GM19452 (cell line): ENCODE measurements at regions not wholly inside any gene's neighbourhood (a gene's known extent, or its start where the extent isn't known, plus 50 kb on each side); places are given as distances from the start of the nearest gene placed in this dataset.
A peak's percentile ranks its signal among the peaks of the same experiment; 100 is the strongest.

Source experiments
- ATAC-seq: cut with Tn5 transposase; IDR thresholded peaks from one replicate; pipeline ENCODE4 v1.9.1; 2021; ENCODE audit not compliant: unreplicated experiment

DNA sequence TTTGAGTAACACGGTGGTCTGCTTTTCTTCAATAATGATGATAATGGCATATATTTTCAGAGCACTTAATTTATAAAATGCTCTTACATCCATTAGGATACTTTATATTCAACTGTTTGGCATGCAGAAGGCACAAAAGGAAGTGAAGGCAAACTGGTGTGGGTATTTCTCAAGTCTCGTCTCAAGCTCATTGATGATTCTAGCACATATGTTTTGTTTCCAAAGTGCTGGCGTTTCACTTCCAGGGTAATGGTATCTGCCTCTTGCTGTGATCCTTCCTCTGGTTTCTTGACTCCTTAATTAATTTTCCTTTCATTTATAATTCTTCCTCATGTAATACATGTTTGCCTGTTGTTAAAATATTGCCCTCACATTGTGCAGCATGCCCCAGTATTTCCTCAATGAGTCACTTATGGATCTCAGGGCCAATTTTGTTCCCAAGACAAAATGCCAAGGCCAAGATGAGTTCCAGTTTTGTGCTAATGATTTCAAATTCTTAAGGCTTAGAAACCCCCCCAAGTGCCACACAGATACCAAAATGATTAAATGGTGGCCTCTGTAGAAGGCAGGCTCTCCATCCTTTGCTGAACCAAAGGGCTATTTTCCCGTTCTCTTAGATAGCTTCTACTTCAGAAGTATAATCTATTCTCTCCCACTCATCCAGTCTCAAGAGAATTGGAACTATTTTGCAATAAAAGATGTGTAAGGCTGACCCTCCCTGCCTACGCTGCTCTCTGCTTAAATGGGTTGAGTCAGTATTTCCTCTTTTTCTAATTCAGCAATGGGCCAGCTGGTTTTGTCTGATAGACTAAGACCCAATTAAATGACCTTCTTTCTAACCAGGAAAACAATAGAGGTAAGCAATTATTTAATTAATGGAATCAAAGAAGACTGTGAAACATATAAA lies 171.2 kb downstream of the ZNF365 start:
- ATAC-seq, result no peak

DNA sequence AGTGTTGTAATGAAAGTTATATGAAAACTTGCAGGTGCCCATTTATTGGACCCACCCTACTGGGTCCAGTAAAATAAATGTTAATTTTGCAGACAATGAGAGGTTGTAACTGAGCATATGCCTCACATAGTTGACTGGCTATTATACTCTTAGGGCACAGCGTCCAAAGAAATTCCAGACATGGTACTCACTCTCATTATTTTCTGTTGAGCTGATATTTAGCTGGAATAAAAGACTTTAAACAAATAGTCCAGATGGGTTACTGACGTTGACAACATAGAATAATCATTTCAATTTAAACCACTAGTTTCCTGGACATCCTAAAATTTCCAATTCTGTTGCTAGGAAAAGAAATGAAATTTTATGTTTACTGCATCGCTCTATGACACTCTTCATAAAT lies 174.5 kb downstream of the ZNF365 start:
- ATAC-seq, result no peak

DNA sequence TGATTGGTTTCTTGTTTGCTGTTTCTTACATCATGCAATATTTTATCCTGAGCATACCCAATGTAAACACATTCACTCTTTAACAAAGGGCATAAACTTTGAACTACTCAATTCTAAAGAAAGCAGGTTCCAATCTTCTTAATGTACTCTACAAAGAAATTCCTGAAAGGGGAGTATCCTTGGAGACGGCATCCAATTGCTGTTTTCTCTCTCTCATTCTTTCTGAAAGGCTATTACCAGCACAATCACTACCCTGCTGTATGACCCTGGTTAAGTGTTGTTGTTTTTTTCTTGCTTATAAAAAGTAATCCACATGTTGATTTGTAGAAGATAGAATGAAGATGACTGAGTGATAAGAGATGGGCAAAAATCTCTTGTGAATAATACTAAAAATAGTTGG lies 176.0 kb downstream of the ZNF365 start:
- no peak for ATAC-seq

DNA sequence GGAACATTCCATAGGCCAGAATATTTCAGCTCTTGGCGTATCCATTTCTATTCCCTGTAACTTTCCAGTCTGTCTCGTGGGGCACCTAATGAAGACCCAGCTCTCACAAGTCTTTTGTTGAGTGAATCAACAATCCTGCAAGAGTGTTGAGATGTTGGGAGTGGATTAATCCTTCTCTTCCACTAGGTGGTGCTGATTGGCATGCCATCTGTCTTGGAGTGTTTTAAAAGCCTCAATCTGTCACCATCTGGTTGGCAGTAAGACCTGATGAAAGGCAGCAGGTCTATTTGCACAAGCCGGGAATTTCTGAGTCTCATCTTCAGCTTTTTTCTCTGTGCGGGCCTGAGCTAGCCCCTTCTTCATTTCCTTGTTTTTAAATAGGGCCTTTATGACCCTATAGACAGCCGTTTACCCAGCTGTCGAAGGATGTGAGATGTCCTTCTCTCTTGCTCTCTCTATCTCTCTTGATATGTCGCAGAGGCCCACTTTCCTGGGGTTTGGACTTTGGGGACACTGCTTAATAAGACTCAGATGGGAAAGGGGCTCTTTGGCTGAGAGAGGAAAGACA lies 180.5 kb downstream of the ZNF365 start:
- ATAC-seq, result peak; percentile 69

DNA sequence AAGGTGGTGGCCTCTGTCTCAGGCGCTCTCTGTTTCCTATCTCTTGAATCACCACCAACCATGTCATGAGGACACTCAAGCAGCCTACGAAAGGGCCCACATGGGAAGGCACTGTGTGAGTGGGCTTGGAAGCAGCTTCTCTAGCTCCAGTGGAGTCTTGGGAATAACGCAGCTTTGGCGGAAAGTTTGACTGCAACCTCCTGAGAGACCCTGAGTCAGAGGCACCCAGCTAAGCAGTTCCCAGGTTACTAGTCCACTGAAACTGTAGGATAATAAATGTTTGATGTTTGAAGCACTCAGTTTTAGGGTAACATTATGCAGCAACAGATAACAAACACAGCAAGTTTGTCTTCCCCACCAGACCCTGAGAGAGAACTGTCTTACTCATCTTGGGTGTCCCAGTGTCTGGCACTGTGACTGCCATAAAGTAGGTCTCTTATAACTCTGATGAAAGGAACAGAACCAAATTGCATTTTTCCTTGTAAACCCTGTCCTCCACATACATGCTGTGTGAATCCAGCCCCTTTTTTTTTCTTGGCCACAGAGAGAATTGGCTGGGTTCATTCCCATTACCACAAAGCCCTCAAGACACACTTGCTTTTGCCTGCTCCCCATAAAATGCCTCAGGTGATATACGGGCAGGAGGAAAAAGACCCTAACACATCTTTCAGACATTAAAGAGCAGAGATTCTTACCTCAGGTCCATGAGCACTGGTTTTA lies 185.5 kb downstream of the ZNF365 start:
- no peak for ATAC-seq

DNA sequence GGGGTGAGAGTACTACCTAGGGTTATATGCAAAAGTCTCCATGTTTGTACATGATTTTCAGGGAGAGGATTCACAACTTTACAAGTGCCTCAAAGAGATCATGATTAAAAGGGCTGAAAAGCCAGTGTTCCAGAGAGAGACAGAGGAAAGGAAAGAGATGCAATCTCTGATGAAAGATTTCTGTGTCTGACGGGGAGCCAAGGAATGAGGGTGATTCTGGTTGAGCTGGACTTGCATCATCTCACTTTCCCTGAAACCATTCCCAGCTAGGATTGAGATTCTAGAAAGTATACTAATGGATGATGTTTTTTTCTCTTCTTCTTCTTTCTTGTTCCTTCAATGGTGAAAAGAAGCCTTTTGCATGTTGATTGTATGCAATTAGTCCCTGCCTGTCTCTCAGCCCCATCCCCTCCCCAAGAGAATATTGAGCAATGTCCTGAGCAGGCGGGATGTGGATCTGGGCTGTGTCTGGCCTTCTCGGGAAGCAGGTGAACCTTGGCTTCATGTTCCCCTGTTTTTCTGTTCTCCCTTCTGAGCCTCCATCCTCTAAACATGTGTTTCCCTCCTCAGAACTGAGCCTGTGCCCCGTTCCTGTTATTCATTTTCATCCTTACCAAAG lies 186.1 kb downstream of the ZNF365 start:
- ATAC-seq, result no peak

DNA sequence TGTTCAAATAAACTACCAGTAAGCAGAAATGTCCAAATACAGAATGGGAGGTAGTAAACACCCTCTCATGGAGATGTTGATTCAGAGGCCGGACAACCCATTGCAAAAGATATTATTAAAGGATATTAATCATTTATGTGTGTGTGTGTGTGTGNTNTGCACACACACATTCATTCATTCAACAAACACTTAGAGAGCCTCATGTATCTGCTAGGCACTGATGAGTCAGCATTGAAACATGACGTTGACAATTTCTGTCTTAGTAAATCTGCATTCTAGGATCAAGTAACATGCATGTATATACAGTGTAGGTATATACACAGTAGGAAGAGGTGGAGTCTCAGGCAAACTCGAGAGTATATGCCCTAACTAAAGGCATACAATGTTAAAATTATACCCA lies 187.0 kb downstream of the ZNF365 start:
- no peak for ATAC-seq

DNA sequence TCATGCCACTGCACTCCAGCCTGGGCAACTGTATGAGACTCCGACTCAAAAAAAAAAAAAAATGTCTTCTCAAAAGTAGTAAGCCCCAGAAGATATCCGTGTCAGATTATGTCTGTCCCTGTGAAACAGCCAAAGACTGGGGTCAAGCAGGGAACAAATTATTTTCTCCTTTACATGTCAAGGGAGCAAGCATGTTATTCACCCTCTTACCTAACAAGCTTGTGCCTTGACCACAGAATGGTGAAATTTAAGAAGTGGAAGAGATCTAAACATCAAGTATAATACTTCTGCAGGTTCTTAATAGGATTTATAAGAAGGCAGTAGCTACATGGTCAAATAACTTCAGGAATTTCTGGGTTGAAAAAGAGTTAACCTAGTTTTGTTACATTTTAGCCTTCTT lies 187.9 kb downstream of the ZNF365 start:
- no peak for ATAC-seq

DNA sequence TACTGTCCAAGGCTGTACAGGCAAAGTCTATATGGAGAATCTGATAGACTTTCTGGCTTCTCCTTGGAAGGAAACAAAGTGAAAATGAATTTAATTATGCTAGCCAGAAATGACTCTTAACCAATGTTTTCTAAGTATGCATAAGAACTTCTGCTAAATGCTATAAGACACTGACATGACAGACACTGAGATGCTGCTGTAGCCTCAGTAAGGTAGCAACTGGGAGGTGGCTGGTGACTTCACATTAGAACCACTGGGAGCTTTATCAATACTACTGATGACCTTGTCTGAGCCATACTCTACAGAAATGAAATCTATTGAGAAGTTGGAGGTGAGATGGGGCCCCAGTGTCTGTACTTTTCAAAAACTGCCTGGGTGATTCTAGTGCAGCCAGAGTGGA lies 188.6 kb downstream of the ZNF365 start:
- no peak for ATAC-seq

DNA sequence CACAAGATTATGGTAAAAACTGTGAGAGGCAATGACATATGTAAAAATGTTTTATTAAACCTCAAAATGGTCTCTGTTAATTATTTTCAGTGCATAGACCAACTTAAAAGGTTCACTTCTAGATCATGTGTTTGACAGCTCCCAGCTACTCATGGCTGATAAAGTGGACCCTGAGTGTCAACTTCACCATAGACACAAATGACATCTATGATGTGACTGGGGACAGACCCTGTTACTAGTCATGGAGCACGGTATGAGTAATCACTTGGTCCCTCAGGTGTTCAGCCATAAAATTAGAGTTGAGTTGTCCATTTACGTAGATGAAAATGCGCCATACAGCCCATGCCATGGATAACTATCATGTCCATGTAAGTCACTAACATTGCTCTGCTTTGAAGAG lies 199.8 kb downstream of the ZNF365 start:
- no peak for ATAC-seq

DNA sequence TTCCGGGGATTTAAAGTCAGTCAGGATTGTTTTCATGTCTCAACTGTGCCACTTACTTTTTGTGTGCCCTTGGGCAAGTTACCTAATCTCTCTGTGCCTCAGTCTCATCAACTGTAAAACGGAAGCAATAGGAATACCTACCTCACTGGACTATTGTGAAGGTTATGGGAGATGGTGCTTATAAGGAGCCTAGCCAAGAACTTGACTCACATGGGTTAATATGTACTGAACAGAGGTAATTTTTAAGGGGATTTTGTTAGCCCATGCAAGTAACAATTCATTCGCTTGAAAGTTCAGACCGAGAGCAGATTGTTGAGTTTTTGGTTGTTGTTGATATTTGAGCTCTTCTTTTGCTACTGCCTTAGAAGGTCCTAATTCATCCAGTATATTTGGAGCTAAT lies 202.9 kb downstream of the ZNF365 start:
- ATAC-seq, result no peak

DNA sequence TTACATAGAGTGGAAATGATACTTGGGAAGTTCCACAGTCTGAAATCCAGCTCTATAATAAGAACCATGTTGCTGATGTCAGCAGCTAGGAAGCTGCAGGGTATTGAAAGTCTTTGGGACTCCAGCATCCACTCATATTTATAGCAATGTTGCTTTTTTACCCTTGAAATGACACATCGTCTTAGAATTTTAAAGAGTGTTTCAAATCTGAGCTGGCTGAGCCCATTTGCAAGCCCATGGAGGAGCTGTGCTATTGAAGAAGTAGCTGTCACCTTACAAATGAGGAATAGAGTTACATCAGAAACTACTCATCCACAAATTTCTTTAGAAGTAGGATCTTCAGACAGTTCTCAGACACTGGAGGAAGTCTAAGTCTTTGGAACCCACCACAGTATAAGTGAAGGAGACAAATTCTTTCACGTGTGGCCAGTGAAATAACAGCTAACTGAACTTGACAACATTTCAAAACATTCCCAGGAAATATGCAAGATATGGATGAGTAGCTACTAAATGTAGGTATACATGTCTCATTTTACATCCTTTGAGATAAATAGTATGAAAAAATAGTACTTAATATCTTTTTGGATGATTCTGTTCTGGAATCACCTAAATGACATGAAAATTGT lies 203.6 kb downstream of the ZNF365 start:
- ATAC-seq, result no peak

DNA sequence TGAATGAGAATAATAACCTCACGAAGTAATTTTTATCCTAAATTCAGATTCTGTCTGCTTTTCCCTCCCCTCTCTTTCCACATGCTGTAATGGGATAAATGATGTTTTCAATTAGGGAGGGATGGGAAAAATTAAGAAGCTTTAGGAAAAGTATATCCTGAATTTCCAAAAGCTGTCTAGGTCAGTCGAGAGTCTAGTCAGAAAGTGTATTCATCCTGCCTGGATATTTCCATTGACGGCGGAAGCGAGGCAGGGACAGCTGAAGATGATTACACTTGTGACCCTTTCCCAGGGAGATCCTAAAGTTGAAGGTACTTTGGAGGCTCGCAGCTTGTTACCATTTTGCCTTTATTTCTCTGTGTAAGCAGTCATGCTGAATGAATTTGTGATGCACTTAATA lies 204.1 kb downstream of the ZNF365 start:
- no peak for ATAC-seq

DNA sequence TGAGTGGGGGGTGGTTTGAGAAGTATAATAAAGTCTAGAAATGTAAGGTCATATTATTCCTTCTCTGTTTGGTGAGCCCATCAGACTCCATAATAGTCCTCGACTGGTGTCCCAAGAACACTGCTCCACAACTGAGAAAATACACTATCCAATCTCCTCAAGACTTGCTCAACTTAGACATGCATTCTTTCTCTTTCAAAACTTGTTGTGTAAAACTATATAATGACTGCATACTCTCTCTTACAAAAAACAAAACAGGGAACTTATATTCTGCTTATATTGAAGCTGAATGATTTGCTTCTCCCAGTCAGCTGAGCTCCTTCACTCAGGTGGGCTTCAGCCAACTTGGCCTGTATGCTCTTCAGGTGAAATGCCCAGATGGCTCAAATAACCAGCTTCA lies 204.7 kb downstream of the ZNF365 start:
- no peak for ATAC-seq

DNA sequence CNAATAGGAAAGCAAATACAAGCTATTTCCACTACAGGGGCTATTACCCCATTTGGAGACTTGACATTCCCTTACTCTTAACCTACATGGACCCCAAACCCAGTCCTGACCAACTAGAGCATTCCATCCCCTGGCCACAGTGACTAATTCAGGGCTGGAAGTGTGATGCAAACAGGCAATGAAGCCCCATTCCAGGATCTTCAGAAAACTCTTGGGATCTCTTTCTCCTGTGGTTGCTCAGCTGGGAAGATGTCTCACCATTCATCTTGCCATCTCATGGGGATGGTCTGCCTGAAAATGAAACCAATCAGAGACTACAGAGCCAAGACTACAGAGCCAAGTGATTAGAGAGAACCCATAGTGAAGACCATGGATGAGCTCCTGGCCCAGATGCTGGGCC lies 206.2 kb downstream of the ZNF365 start:
- ATAC-seq, result no peak

DNA sequence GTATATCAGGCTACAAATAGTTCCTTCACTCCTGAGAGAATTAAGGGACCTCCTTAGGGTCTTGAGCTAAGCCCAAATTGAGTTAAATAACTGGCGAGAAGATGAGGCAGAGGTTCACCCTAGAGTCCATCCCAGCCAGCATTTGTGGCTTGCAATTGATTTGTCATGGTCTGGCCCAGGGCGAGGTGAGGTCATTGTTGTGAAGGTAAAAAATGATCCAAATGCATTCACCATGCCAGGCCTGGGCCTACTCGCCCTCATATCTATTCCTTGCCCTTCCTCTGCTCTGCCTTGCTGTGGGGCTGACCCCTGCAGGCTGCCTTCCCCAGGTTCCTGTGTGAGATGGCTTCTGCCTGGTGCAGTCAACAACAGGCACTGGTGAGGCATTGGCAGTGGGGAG lies 207.2 kb downstream of the ZNF365 start:
- no peak for ATAC-seq

DNA sequence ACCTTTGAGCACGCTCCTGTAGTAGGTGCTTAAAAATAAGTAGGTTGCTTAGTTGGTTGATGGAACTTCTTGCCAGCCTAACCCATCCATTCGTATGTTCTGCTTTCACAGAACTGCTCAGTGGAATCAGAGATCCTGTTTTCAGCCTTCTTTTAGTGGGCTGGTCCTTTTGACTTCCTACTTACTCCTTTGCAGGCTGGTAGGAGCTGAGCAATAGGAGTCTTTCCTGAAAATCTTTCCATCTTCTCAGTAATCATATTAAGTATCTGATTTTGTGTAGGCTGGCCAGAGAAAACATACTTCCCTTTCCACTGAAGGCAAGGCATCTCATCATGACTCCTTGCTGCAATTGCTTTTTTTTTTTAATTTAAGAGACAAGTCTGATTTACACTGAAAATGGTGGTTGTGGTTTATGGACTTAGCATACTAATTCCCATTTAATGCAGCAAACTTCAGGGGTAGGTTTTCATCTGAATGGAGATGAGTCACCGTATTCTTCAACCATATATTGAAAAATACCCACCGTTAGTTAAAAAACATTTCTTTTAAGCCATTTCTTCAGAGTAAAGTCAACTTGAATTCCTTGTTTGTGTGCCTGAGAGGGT lies 208.0 kb downstream of the ZNF365 start:
- ATAC-seq, result no peak

DNA sequence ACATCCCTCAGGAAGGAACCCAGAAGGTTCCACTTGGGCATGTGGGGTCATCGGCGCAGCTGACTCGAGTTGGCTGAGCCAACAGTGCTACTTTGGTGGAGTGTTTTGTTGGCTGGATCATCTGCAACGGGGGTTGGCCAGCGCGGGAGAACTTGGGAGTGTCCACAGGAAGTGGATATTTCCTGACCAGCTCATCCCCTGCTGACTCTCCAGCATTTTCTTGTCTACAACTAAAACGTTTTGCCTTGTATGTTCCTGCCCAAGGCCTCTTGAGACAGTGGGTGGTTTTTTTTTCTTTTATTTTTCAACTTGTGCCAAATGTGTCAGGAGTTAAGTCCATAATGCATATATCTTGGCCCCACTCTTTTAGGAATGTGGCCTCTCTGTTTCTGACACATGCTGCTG lies 208.6 kb downstream of the ZNF365 start:
- no peak for ATAC-seq

DNA sequence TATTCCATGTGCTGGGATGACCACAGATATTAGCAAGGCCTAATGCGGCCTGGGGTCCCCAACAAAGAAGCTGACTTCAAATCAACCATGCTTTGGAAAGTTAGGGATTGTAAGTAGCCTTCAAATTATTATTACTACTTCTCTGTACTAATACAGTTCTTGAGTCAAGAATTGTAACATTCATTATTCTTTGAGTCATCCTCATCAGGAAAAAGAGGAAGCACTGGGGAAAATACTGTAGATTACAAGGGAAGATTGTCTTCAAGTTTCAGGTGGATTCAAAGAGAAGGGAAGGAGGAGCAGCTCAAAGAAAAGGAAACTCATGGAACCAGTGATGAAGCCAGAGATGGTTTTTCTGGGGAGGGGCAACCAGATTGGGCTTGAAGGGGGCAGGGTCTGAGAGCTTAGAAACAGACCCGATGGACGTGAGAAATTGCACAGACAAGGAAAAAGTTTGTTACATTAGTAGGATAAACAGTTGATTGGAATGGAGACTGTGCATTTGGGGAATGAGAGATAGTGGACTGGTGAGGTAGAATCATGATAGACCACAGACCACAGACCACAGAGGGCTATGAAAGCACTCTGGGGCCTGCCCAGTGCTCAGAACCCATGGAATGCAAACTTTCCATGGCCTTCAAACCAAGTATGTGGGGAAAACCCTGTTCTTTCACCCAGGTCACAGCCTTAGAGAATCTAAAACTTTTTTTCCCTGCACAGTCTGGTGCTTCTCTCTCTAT lies 209.9 kb downstream of the ZNF365 start:
- no peak for ATAC-seq

DNA sequence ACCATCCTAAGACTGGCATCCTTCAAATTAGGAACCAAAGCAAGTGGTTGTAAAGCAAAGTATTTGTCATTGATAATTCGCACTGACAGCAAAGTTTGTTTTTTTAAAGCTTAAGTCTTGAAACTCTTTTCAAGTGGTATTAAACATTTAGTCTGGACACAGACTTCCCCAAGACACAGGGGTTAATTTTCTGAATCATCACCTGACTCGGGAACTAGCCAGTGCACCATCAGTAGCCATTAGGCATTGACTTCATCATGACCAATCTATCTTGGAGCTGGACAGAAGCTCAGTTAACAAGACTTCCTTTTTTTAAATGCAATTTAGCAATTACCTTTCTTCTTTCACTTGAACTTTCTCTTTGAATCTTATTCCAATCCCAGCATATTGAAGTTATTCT lies 210.6 kb downstream of the ZNF365 start:
- ATAC-seq, result no peak
